NK-92 treated with Interleukin-12 subunit alpha and Interleukin-12 subunit beta, amount 100 ng/mL, for 24 hours (cell line): ENCODE measurements at regions not wholly inside any gene's neighbourhood (a gene's known extent, or its start where the extent isn't known, plus 50 kb on each side); places are given as distances from the start of the nearest gene placed in this dataset.
"Not testable (repeated sequence)": the region's sequence is repeated elsewhere in the genome, so short reads cannot be mapped to it uniquely, and the experiment has no call there.

ENCODE experiments used
- DNase-seq: peaks from one replicate; lab custom pipeline; 2025; lab: John Stamatoyannopoulos, UW

DNA sequence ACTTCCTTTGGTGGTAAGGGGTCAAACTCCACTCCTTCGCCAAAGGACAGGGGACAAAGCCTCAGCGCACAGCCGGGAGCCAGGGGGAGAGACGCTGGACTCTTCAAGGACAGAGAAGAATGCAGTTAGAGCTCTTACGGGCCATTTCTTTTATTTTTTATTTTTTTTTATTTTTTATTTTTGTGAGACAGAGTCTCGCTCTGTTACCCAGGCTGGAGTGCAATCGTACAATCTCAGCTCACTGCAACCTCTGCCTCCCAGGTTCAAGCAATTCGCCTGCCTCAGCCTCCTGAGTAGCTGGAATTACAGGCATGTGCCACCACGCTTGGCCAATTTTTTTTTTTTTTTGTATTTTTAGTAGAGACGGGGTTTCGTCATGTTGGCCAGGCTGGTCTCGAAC lies 93.2 kb upstream of the RPH3AL start, which contains the start of gene RFLNB:
Gene RFLNB (minus strand): TSS at position 101 of the 400 bp plus-strand sequence.
- not testable (repeated sequence) for DNase-seq

DNA sequence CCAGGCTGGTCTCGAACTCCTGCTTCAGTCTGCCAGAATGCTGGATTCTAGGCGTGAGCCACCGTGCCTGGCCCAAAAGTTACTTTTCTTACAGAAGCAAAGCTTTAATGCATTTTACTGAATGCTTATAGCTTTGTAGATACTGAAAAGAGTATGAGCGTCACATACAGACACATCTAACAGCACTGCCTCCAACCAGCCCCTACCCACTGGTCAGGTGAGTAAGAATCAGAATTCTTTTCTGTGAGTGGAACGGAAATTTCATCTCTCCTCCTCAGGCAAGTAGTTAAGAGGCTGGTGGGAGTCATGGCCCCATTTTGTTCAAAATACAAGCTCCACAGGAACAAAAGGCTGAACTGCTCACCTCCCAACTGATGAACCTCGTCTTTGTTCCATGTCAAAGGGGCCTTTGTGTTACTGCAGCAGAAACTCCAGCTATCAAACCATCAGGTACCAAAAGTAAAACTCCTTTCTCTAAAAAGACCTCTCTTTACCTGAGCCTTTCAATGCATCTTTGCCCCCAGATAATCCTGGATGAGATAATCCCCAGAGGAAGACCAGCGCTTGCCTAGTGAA lies 92.4 kb upstream of the RPH3AL start:
- DNase-seq: no peak

DNA sequence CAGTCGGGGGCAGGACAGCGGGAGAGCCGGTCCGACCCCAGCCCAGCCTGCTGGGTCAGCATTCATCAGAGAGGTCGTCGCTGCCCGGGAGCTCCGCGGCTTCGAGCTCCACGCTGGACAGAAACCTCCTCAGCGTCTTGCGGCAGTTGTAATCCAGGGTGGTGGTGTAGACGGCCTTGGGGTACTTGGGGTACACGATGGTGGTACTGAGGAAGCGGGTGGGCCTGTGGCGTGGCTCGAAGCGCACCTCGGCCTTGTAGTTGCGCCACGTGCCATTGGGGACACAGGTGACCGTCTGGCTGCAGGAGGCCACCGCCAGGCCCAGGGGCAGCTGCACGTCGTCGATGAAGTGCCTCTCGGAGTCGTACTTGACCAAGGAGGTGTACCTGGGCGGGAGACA lies 90.5 kb upstream of the RPH3AL start:
- DNase-seq: no peak

DNA sequence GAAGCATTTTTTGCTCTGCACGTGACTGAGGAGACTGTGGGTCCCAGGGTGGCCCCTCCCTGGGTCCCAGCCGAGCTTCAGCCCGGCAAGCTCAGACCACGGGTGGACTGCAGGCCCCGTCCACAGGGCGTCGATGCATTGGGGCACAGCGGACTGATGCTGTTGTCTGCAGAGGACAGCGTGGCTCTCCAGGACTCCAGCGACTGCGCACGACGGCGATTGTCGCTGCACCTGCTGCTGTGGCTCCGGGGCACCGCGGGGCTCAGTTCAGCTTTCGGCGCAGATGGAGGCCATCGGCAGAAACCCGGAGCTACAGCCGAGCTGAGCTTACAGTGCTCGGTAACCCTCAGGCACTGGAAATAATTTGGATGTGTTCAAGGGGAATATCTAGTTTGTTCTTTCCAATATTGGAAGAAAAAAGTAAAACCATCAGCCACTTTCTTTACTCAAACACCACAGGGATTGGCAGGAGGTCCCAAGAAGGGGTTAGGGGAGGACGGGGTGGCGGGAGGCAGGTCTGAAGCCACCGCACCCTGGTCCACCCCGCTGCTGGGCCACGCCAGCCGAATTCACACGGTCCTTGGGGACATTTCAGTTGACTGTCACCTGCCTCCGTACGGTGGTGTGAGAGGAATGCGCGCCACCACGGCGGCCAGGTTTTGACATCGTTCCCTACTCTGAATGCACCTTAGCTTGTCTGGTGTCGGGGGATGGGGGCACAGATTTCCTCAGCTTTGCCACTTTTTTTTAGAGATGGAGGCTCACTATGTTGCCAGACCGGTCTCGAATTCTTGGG lies 88.7 kb upstream of the RPH3AL start:
- DNase-seq: no peak

DNA sequence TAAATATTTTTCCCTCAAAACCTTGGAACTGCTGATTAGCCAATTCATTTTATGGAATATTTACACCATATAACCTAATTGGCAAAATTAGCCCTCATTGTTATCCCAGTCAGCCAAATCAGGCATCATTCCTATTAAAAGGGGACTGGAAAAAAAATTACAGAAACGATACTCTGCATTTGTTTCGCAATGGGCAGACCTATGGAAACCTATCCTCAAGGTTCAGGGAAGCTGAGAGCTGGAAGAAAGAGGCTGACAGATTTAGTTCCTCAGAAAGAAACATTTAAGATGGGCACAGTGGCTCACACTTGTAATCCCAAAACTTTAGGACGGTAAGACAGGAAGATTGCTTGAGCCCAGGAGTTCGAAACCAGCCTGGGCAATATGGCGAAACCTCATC lies 85.6 kb upstream of the RPH3AL start:
- no peak for DNase-seq

DNA sequence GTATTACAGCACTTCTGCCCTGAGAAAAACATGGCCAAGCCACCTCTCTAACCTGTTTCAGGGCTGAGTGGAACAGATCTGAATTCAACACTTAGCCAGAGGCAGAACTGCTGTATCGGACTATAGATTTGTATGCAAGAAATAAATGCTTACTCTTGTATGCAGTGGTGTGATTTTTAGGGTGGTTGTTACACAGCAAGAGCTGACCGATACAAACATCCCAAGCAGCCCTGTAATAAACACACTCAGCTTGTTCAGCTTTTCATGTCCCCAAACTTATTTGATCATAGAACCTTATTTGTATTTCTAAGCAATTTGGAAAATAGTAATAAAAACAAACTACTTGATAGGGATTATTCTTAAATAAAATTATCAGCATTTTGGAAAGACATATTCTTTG lies 84.9 kb upstream of the RPH3AL start:
- DNase-seq: no peak

DNA sequence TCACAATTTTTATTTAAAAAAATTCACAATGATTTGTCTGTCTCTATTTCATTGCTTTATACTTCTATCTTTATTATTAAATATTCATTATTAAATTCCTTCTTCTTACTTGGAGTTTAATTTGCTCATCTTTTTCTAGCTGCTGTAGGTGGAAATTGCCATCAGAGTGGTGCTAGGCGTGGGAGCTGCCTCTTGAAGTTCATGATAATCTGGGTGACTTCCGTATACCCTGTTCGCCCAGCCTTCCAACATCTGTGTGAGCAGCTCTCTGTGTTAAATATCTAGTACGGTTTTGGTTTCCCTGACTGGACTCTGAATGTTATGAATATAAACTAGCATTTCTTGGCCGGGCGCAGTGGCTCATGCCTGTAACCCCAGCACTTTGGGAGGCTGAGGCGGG lies 84.0 kb upstream of the RPH3AL start:
- no peak for DNase-seq

DNA sequence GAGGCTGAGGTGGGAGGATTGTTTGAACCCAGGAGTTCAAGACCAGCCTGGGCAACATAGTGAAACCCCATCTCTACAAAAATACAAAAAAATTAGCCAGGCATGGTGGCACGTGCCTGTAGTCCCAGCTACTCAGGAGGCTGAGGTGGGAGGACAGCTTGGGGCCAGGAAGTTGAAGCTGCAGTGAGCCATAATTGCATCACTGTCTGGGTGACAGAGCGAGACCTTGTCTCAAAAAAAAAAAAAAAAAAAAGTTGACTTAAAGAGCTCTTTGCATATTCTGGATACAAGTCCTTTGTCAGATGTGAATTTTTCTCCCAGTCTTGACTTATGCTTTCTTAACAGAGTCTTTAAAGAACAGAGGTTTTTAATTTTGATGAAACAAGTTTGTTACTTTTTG lies 79.9 kb upstream of the RPH3AL start:
- not testable (repeated sequence) for DNase-seq

DNA sequence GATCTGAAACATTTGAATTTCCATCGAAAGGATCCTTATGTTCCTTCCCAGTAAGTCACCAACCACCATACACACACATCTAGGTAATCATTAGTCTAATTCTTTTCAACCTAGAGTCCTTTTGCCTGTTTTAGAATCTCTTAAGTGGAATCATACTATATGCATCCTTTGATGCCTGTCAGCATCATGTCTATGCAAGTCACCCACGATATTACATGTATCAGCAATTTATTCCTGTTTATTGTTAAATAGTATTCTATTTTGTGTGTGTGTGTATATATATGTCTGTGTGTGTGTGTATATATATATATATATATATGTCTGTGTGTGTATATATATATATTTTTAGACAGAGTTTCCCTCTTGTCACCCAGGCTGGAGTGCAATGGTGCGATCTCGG lies 78.9 kb upstream of the RPH3AL start:
- no peak for DNase-seq

DNA sequence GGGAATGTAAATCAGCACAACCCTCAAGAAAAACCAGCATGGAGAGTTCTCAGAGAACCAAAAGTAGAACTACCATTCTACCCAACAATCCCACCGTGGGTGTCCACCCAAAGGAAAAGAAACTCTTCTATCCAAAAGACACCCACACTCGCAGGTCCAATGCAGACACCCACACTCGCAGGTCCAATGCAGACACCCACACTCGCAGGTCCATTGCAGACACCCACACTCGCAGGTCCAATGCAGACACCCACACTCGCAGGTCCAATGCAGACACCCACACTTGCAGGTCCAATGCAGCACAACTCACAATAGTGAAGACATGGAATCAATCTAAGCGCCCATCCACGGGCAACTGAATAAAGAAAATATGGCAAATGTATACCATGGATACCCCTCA lies 77.0 kb upstream of the RPH3AL start:
- no peak for DNase-seq

DNA sequence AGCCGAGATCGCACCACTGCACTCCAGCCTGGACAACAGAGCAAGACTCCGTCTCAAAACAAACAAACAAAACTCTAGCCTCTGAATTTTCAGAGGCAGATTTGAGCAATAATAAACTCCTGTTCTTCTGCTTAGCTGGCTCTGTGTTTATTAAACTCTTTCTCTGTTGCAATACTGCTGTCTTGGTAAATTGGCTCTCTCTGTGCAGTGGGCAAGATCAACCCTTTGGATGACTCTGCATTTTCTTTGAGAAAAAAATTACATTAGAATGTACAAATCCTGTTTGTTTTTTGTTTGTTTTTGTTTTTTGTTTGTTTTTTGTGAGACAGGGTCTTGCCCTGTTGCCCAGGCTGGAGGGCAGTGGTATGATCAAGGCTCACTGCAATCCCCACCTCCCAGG lies 75.8 kb upstream of the RPH3AL start:
- DNase-seq: no peak

DNA sequence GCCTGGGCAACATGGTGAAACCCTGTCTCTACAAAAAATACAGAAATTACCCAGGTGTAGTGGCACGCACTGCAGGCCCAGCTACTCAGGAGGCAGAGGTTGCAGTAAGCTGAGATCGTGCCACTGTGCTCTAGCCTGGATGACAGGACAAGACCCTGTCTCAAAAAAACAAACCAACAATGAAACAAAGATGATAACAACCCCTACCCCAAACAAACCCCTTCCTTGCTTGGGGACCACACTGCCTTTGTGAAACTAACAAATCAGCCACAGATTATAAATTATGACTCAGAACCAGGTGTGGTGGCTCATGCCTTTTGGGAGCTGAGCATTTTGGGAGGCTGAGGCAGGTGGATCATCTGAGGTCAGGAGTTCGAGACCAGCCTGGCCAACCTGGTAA lies 75.3 kb upstream of the RPH3AL start:
- DNase-seq: no peak

DNA sequence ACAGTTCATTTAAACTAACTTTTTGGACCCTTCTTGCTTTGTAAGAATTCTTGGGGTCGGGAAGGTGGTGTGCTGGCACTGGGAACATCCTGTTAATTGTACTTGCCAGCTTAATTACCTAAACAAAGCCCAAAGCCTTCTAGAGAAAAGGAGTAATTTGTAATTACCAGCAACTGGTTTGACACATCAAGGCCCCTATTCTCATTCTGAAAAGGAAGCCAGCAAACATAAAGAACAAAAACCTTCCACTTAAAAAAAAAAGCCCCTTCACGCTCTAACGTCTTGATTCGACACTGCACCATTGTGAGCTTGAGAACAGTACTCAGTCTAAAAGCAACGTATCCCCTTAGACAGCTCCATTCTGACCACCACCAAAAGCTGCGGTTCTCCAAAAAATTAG lies 74.7 kb upstream of the RPH3AL start:
- DNase-seq: no peak

DNA sequence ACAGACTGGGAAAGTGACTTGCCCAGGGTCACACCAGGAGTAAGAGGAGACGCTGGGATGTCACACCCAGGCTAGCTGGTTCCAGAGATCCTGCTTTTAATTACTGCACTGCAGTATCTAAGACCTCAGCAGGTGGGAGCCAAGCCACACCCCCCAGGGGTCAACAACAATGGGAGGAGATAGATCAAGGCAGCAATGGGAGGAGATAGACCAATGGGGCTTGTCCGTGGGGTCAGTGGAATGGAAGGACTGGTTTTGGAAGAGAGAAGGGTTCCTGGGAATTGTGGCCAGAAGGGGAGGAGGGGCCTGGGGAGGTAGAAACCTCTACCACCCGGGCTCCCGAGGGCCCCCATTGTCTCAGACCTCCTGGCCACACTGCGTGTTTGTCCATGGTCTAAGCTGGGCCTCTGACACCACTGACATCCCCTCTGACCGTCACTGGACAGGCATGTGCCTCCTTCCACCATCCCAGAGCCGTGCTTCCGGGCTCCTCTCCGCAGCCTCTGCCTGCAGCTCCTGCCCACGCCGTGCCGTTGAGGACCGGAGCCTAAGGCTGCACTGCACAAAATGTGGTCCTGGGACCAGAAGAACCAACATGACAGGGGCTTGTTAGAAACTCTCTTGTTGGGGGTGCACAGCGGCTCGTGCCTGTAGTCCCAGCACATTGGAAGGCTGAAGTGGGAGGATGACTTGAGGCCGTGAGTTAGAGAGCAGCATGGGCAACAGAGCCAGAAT lies 69.8 kb upstream of the RPH3AL start:
- DNase-seq: no peak

DNA sequence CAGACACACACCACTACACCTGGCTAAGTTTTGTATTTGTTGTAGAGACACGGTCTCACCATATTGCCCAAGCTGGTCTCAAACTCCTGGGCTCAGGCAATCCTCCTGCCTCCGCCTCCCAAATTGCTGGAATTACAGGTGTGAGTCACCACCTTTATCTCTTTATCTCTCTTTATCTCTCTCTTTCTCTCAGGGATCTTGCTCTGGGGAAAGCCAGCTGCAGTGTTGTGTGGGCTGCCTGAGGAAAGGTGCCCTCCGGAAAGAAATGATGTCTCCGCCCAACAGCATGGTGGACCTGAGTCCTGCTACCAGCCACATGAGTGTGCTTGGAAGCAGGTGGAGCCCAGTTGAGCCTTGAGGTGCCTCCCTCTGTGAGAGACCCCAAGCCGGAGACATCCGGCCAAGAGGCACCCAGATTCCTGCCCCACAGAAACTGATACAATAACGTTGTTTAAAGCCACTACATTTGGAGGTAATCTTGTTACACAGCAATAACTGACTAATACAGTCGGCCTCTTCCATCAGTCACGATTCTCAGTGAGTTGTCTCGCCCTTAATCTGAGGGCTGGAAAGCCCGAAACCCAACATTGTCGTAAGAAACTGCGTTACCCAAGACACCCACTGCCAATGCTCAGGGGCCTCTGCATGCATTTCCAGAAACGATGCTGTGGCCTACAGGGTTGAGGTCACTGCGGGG lies 68.0 kb upstream of the RPH3AL start:
- no peak for DNase-seq

DNA sequence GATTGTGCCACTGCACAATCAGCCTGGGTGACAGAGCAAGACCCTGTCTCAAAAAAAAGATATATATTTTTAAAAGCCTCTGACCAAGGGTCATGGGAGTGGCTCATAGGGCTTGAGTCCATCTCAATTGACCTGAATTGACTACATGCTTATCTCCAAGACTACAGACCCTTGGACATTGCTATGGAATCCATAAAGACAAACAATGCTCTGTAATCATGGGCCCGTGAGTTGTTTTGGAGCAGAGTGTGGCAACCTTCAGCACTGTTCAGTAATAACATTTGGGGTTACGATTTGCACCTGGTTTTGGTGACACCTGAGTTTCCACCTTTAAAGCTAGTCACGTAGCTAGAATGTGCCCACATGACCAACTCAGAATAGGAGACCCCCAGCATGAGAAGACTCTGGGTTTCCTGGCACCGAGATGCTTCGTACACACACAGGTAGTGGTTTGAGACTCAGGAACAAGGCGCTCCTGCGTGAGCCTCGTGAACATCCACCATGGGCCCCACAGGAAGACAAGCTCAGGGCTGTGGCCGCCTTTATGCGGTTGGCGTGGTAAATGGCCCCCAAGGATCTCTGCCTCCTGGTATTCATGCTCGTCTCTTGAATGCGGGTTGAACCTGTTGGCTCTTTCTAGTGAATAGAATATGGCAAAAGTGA lies 66.6 kb upstream of the RPH3AL start:
- DNase-seq: no peak

DNA sequence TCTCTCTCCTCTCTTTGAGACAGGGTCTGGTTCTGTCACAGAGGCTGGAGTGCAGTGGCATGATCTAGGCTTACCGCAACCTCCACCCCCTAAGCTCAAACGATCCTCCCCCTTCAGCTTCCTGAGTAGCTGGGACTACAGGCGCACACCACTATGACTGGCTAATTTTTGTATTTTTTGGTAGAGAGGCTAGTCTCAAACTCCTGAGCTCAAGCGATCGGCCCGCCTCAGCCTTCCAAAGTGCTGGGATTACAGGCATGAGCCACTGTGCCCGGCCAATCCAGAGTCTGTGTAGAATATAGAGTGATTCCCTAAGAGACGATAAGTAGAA lies 65.8 kb upstream of the RPH3AL start:
- DNase-seq: no peak

DNA sequence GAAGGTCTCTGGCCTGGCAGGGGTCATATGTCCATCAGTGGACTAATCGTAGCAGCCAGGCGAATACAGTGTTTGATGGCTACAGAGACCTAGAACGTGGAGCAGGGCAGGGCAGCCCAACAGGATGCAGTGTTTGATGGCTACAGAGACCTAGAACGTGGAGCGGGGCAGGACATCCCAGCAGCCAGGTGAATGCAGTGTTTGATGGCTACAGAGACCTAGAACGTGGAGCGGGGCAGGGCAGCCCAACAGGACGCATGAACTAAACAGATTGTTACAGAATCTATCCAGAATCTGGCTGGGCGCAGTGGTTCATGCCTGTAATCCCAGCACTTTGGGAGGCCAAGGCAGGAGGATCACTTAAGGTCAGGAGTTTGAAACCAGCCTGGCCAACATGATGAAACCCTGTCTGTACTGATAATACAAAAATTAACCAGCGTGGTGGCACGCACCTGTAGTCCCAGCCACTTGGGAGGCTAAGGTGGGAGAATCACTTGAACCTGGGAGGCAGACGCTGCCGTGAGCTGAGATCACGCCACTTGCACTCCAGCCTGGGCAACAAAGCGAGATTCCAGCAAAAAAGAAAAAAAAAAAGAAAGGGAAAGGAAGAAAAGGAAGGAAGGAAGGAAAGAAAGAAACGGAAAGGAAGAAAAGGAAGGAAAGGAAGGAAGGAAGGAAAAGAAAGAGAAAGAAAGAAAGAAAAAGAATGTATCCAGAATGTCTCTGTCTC lies 65.2 kb upstream of the RPH3AL start:
- DNase-seq: no peak

DNA sequence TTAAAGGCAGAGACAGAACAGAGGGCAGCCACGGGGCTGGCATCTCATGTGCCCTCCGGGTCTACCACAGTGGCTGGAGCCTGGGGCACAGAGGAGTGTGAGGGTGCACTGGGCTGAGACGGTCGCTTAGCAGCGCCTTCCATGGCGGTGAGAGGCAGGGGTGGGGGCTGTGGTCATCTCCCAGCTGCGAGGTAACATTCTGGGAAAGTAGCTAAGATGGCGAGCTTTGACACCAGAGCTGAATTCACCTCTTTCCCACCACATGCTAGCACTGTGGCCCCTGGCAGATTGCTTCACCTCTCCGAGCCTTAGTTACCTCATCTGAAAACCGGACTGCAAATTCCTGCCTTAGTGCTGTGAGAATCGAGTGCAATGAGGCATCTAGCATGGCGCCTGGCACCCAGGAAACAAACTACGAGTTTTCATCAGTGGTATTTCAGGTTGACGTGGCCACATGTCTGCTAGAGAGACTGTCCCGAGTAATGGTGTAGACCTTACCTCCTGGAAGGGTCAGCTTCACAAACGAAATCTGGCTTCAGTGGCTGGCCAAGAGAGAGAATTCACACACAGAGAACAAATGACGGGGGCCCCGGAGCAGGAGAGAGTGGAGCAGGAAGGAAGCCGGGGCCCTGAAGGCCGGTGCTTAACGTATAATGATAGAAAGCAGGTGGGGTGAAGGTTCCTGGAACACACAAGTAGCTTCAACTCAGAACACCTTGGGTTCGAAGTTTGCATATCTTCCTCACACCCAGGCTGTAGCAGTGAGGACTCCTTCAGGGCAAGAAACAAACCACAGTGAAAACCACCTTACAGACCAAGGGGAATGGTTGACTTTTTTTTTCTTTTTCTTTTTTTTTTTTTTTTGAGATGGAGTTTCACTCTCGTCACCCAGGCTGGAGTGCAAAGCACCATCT lies 63.9 kb upstream of the RPH3AL start:
- DNase-seq: no peak

DNA sequence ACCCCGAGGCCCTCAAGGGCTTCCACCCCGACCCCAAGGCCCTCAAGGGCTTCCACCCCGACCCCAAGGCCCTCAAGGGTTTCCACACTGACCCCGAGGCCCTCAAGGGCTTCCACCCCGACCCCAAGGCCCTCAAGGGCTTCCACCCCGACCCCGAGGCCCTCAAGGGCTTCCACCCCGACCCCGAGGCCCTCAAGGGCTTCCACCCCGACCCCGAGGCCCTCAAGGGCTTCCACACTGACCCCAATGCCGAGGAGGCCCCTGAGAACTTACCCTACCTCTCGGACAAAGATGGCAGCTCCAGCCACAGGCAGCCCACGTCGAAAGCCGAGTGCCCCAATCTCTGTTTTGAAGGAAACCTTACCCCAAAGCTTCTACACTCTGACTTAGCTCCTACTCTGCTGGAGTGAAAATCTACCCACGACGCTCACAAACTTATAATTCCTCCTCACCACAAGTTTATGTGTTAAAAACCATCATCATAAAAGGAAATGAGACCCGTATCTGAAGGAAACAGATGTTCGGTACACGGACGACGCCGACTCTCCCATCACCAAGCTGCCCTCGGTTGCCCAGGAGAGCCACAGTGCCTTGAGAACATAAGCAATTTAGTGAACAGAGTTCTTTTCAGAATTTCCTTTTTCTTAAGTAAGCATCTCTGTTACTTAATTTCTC lies 61.2 kb upstream of the RPH3AL start:
- no peak for DNase-seq
